ENCODE measurements at regions not wholly inside any gene's neighbourhood (a gene's known extent, or its start where the extent isn't known, plus 50 kb on each side); places are given as distances from the start of the nearest gene placed in this dataset.

GRCh38 chr7:49403844-49404243 lies 369.6 kb upstream of the VWC2 start:
- Mint-ChIP-seq H3K27me3 (ENCODE audit: low read depth, unreplicated experiment) (no peaks in the 10 kb centered on the region), H3K9me3 (ENCODE audit: unreplicated experiment) (no peaks in the 10 kb centered on the region), H3K4me1 (ENCODE audit: low read depth, unreplicated experiment) (peaks cover 13% of the 10 kb centered on the region), H3K27ac (ENCODE audit: unreplicated experiment) (no peak overlapping the region), H3K36me3 (ENCODE audit: low read depth, unreplicated experiment) (no peaks in the 10 kb centered on the region), H3K4me3 (ENCODE audit: unreplicated experiment) (no peak overlapping the region)
- no peaks in the 10 kb centered on the region for H3K27me3 ChIP-seq (ENCODE audit: insufficient read depth, low read length)
- DNase-seq (ENCODE audit: low read depth) = no peak
- H3K36me3 ChIP-seq (ENCODE audit: insufficient read depth, low read length) = no peaks in the 10 kb centered on the region
- TF ChIP-seq EZH2 (IDR thresholded peaks at IDR 0.05; ENCODE audit: insufficient read depth, low read length) = no peak
- TF ChIP-seq, protein P1, sequence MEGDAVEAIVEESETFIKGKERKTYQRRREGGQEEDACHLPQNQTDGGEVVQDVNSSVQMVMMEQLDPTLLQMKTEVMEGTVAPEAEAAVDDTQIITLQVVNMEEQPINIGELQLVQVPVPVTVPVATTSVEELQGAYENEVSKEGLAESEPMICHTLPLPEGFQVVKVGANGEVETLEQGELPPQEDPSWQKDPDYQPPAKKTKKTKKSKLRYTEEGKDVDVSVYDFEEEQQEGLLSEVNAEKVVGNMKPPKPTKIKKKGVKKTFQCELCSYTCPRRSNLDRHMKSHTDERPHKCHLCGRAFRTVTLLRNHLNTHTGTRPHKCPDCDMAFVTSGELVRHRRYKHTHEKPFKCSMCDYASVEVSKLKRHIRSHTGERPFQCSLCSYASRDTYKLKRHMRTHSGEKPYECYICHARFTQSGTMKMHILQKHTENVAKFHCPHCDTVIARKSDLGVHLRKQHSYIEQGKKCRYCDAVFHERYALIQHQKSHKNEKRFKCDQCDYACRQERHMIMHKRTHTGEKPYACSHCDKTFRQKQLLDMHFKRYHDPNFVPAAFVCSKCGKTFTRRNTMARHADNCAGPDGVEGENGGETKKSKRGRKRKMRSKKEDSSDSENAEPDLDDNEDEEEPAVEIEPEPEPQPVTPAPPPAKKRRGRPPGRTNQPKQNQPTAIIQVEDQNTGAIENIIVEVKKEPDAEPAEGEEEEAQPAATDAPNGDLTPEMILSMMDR (IDR thresholded peaks at IDR 0.05; ENCODE audit: insufficient read depth, low read depth, low read length) = no peak
- H3K9ac ChIP-seq (ENCODE audit: low read length) = no peak overlapping the region
- no peak for FAIRE-seq
- H3K79me2 ChIP-seq (ENCODE audit: insufficient read depth, low read length) = no peaks in the 10 kb centered on the region
- H3K9me3 ChIP-seq (ENCODE audit: insufficient read depth, low read depth, low read length) = no peaks in the 10 kb centered on the region
- H2AFZ ChIP-seq (ENCODE audit: low read depth, low read length) = no peak overlapping the region
- H3K27ac ChIP-seq (ENCODE audit: low read depth, low read length) = no peak overlapping the region
- H3K4me2 ChIP-seq (ENCODE audit: low read length) = no peak overlapping the region
- H4K20me1 ChIP-seq (ENCODE audit: insufficient read depth, low read length) = no peaks in the 10 kb centered on the region
- no peaks in the 10 kb centered on the region for H3K4me1 ChIP-seq (ENCODE audit: insufficient read depth, low read length)
- no peak overlapping the region for H3K4me3 ChIP-seq (ENCODE audit: insufficient read depth, low read depth, low read length)

GRCh38 chr7:49407205-49407604 lies 366.2 kb upstream of the VWC2 start:
- Mint-ChIP-seq H3K27me3 (ENCODE audit: low read depth, unreplicated experiment) (no peaks in the 10 kb centered on the region), H3K4me1 (ENCODE audit: low read depth, unreplicated experiment) (no peaks in the 10 kb centered on the region), H3K36me3 (ENCODE audit: low read depth, unreplicated experiment) (no peaks in the 10 kb centered on the region), H3K9me3 (ENCODE audit: unreplicated experiment) (no peaks in the 10 kb centered on the region), H3K27ac (ENCODE audit: unreplicated experiment) (no peak overlapping the region), H3K4me3 (ENCODE audit: unreplicated experiment) (no peak overlapping the region)
- Histone ChIP-seq H3K9me3 (ENCODE audit: insufficient read depth, low read depth, low read length) (no peaks in the 10 kb centered on the region), H4K20me1 (ENCODE audit: insufficient read depth, low read length) (no peaks in the 10 kb centered on the region), H3K4me1 (ENCODE audit: insufficient read depth, low read length) (no peaks in the 10 kb centered on the region), H3K27ac (ENCODE audit: low read depth, low read length) (no peak overlapping the region), H3K79me2 (ENCODE audit: insufficient read depth, low read length) (no peaks in the 10 kb centered on the region), H3K27me3 (ENCODE audit: insufficient read depth, low read length) (no peaks in the 10 kb centered on the region), H2AFZ (ENCODE audit: low read depth, low read length) (no peak overlapping the region), H3K36me3 (ENCODE audit: insufficient read depth, low read length) (no peaks in the 10 kb centered on the region), H3K4me3 (ENCODE audit: insufficient read depth, low read depth, low read length) (no peak overlapping the region), H3K9ac (ENCODE audit: low read length) (no peak overlapping the region), H3K4me2 (ENCODE audit: low read length) (no peak overlapping the region)
- FAIRE-seq (no peak), DNase-seq (ENCODE audit: low read depth) (no peak)
- TF ChIP-seq, protein P1 (IDR thresholded peaks at IDR 0.05; ENCODE audit: insufficient read depth, low read depth, low read length) = no peak
- TF ChIP-seq EZH2 (IDR thresholded peaks at IDR 0.05; ENCODE audit: insufficient read depth, low read length) = no peak

DNA sequence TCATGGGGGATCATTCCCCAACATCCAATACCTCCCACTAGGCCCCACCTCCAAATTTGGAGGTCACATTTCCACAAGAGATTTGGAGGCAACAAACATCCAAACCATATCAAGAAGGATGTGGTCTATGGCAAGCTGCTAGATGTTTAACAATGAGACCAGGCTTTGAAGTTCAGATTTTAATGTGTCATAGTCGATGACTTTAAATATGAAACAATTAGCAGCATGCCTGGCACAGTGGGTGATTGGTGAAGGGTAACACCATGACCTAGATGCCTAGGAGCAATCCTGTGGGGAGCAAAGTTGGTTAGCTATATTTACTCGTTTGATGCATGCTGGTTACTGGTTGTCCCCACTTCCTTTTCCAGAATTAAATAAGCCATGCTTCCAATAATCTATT lies 356.4 kb upstream of the VWC2 start:
- no peaks in the 10 kb centered on the region for H3K9me3 Mint-ChIP-seq (ENCODE audit: unreplicated experiment)
- Histone ChIP-seq H2AFZ (ENCODE audit: low read depth, low read length) (no peak overlapping the region), H3K9ac (ENCODE audit: low read length) (no peak overlapping the region), H3K79me2 (ENCODE audit: insufficient read depth, low read length) (no peaks in the 10 kb centered on the region), H3K9me3 (ENCODE audit: insufficient read depth, low read depth, low read length) (no peaks in the 10 kb centered on the region), H3K27ac (ENCODE audit: low read depth, low read length) (no peak overlapping the region), H3K4me3 (ENCODE audit: insufficient read depth, low read depth, low read length) (no peak overlapping the region), H3K27me3 (ENCODE audit: insufficient read depth, low read length) (no peaks in the 10 kb centered on the region), H3K4me2 (ENCODE audit: low read length) (no peak overlapping the region), H4K20me1 (ENCODE audit: insufficient read depth, low read length) (no peaks in the 10 kb centered on the region), H3K4me1 (ENCODE audit: insufficient read depth, low read length) (no peaks in the 10 kb centered on the region), H3K36me3 (ENCODE audit: insufficient read depth, low read length) (no peaks in the 10 kb centered on the region)
- H3K4me3 Mint-ChIP-seq (ENCODE audit: unreplicated experiment) = no peak overlapping the region
- FAIRE-seq (no peak), DNase-seq (ENCODE audit: low read depth) (no peak)
- TF ChIP-seq EZH2 (IDR thresholded peaks at IDR 0.05; ENCODE audit: insufficient read depth, low read length) = no peak
- TF ChIP-seq, protein P1 (IDR thresholded peaks at IDR 0.05; ENCODE audit: insufficient read depth, low read depth, low read length) = no peak
- no peaks in the 10 kb centered on the region for H3K4me1 Mint-ChIP-seq (ENCODE audit: low read depth, unreplicated experiment)
- no peak overlapping the region for H3K27ac Mint-ChIP-seq (ENCODE audit: unreplicated experiment)
- H3K36me3 Mint-ChIP-seq (ENCODE audit: low read depth, unreplicated experiment) = no peaks in the 10 kb centered on the region
- H3K27me3 Mint-ChIP-seq (ENCODE audit: low read depth, unreplicated experiment) = no peaks in the 10 kb centered on the region

Data from astrocyte (in vitro differentiated cells and primary cell).